ENCODE measurements at regions not wholly inside any gene's neighbourhood (a gene's known extent, or its start where the extent isn't known, plus 50 kb on each side); places are given as distances from the start of the nearest gene placed in this dataset.

DNA sequence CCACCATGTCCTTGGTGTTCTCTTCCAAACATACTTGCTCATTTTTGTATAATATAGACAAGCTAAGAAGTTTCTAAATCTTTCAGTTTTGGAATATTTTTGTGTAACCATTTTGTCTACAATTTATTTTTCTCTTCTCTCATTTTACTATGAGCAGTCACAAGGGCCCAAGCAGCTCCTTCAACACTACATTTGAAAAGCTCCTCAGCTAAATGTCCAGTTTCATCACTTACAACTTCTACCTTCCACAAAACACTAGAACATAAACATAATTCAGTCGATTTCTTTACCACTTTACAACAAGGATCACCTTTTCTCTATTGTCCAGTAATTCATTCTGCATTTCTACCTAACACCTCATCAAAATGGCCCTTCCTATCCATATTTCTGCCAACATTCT is 554.4 kb downstream of the RAB28 start:
- no peak for TF ChIP-seq CTCF (optimal IDR thresholded peaks at IDR 0.05 in 1 of 3, IDR thresholded peaks at IDR 0.05 in 1 of 3, conservative IDR thresholded peaks at IDR 0.05 in 1 of 3; ENCODE audit: extremely low read depth in 1 of 3, insufficient read depth in 2 of 3, low read length in 3 of 3)
- TF ChIP-seq EZH2 (IDR thresholded peaks at IDR 0.05; ENCODE audit: low read length) = no peak

Data from keratinocyte (primary cell).